IPS DF 4.7 (cell line): ENCODE measurements at regions not wholly inside any gene's neighbourhood (a gene's known extent, or its start where the extent isn't known, plus 50 kb on each side); places are given as distances from the start of the nearest gene placed in this dataset.

Experiments
- DNase-seq: peaks from one replicate; pipeline ENCODE4 v3.0.0-alpha.2; 2013; ENCODE audit warnings: low spot score; ENCODE audit errors: extremely low read depth

- DNase-seq: no peak
Measured at GRCh38 chr2:217417536-217417935, 557.7 kb upstream of the TNP1 start.

GRCh38 chr2:217415316-217415715 is 555.5 kb upstream of the TNP1 start:
- DNase-seq: no peak

- no peak for DNase-seq
Measured at GRCh38 chr2:217414429-217414828, 554.6 kb upstream of the TNP1 start.

- DNase-seq: no peak
Measured at GRCh38 chr2:217413193-217413592, 553.3 kb upstream of the TNP1 start.

- no peak for DNase-seq
Measured at GRCh38 chr2:217412721-217413120, 552.9 kb upstream of the TNP1 start.

- no peak for DNase-seq
Measured at GRCh38 chr2:217412277-217412676, 552.4 kb upstream of the TNP1 start.

- DNase-seq: no peak
Measured at GRCh38 chr2:217410681-217410960, 550.8 kb upstream of the TNP1 start.

- DNase-seq: no peak
Measured at GRCh38 chr2:217409949-217410680, 550.3 kb upstream of the TNP1 start.

GRCh38 chr2:217407362-217407761 is 547.5 kb upstream of the TNP1 start:
- DNase-seq: no peak

GRCh38 chr2:217404236-217404760 is 544.4 kb upstream of the TNP1 start:
- DNase-seq: no peak

- DNase-seq: no peak
Measured at GRCh38 chr2:217402761-217403383, 543.0 kb upstream of the TNP1 start.

- DNase-seq: no peak
Measured at GRCh38 chr2:217402144-217402543, 542.3 kb upstream of the TNP1 start.

- no peak for DNase-seq
Measured at GRCh38 chr2:217399291-217399690, 539.4 kb upstream of the TNP1 start.

- no peak for DNase-seq
Measured at GRCh38 chr2:217398860-217399259, 539.0 kb upstream of the TNP1 start.

- DNase-seq: no peak
Measured at GRCh38 chr2:217398101-217398500, 538.2 kb upstream of the TNP1 start.

- no peak for DNase-seq
Measured at GRCh38 chr2:217396586-217396985, 536.7 kb upstream of the TNP1 start.

- no peak for DNase-seq
Measured at GRCh38 chr2:217396165-217396564, 536.3 kb upstream of the TNP1 start.

GRCh38 chr2:217394510-217395351 is 534.9 kb upstream of the TNP1 start:
- DNase-seq: no peak

GRCh38 chr2:217393585-217394032 is 533.7 kb upstream of the TNP1 start:
- DNase-seq: no peak

GRCh38 chr2:217392930-217393584 is 533.2 kb upstream of the TNP1 start:
- no peak for DNase-seq

GRCh38 chr2:217387776-217388387 is 528.0 kb upstream of the TNP1 start:
- no peak for DNase-seq
